PC-3 (cell line): ENCODE measurements at regions not wholly inside any gene's neighbourhood (a gene's known extent, or its start where the extent isn't known, plus 50 kb on each side); places are given as distances from the start of the nearest gene placed in this dataset.

Source experiments
- ATAC-seq: fragments of 200-7000 bp; cut with Tn5 transposase; 2 replicates; pipeline ENCODE4 v1.9.1; 2020; ENCODE audit warnings: mild to moderate bottlenecking, moderate library complexity
- BruUV-seq: library from RNA; stranded (reverse); fragments of 400-500 nt; replicated peaks from 2 replicates; lab custom pipeline; 2021; lab: Mats Ljungman, UMichigan
- CTCF ChIA-PET: fragments of 300-600 bp; sonication (Branson Sonifier 250); formaldehyde crosslinking; loops from one replicate; lab custom pipeline; 2022; ENCODE audit warnings: antibody characterized with exemption; lab: Charles Lee
- POLR2A ChIA-PET: fragments of 300-600 bp; sonication (Branson Sonifier 250); formaldehyde crosslinking; loops from one replicate; lab custom pipeline; 2022; ENCODE audit warnings: antibody characterized with exemption; ENCODE audit not compliant: unreplicated experiment; lab: Charles Lee
- DNase-seq: peaks from one replicate; pipeline ENCODE4 v3.0.0-alpha.2; 2015
- H2AFZ ChIP-seq: fragments of 300-600 bp; sonication (generic); 2 replicates; pipeline ENCODE4 v1.6.0; 2016; ENCODE audit warnings: antibody characterized with exemption, low read length
- H3F3A ChIP-seq: fragments of 300-600 bp; sonication (generic); one replicate; pipeline ENCODE4 v1.6.0; 2017; ENCODE audit warnings: antibody characterized with exemption, low read length, control low read depth, mild to moderate bottlenecking; ENCODE audit not compliant: unreplicated experiment
- H3K27ac ChIP-seq: fragments of 300-600 bp; sonication (generic); 2 replicates; pipeline ENCODE4 v1.5.1; 2016; ENCODE audit warnings: mild to moderate bottlenecking, low read length
- H3K27me3 ChIP-seq: fragments of 300-600 bp; sonication (generic); 2 replicates; pipeline ENCODE4 v1.6.1; 2016; ENCODE audit warnings: low read length, mixed read lengths
- H3K36me3 ChIP-seq: fragments of 300-600 bp; sonication (generic); 2 replicates; pipeline ENCODE4 v1.6.1; 2016; ENCODE audit warnings: low read depth, mixed run types, low read length, mixed read lengths
- H3K4me1 ChIP-seq: fragments of 300-600 bp; sonication (generic); 2 replicates; pipeline ENCODE4 v1.5.1; 2016; ENCODE audit warnings: low read length; ENCODE audit not compliant: insufficient read depth
- H3K4me2 ChIP-seq: fragments of 300-600 bp; sonication (generic); 2 replicates; pipeline ENCODE4 v1.6.0; 2016; ENCODE audit warnings: low read length
- H3K4me3 ChIP-seq: fragments of 300-600 bp; sonication (generic); 2 replicates; pipeline ENCODE4 v1.5.1; 2016; ENCODE audit warnings: mild to moderate bottlenecking, low read length, mixed read lengths
- H3K79me2 ChIP-seq: fragments of 300-600 bp; sonication (generic); 2 replicates; pipeline ENCODE4 v1.6.1; 2017; ENCODE audit warnings: low read length, mixed read lengths
- H3K9ac ChIP-seq: fragments of 300-600 bp; sonication (generic); 2 replicates; pipeline ENCODE4 v1.6.0; 2016; ENCODE audit warnings: mild to moderate bottlenecking, low read length
- H3K9me2 ChIP-seq: fragments of 300-600 bp; sonication (generic); replicated peaks from 2 replicates; pipeline ENCODE4 v1.6.1; 2016; ENCODE audit warnings: mixed run types, low read length, mixed read lengths
- H3K9me3 ChIP-seq: fragments of 300-600 bp; sonication (generic); 2 replicates; pipeline ENCODE4 v1.6.1; 2016; ENCODE audit warnings: low read length, mixed read lengths
- H4K20me1 ChIP-seq: fragments of 300-600 bp; sonication (generic); 2 replicates; pipeline ENCODE4 v1.6.1; 2016; ENCODE audit warnings: low read length, mixed read lengths
- CTCF ChIP-seq: fragments of 300-600 bp; sonication (generic); conservative IDR thresholded peaks from 2 replicates; pipeline ENCODE4 v1.5.1; 2017; ENCODE audit warnings: antibody characterized with exemption, low read depth, mild to moderate bottlenecking, low read length
- EZH2 ChIP-seq: fragments of 300-600 bp; sonication (generic); IDR thresholded peaks from one replicate; pipeline ENCODE4 v1.6.1; 2017; ENCODE audit warnings: antibody characterized with exemption, mild to moderate bottlenecking, low read length; ENCODE audit not compliant: unreplicated experiment
- EZH2phosphoT487 ChIP-seq: fragments of 300-600 bp; sonication (generic); IDR thresholded peaks from 2 replicates; pipeline ENCODE4 v1.6.1; 2018; ENCODE audit warnings: mild to moderate bottlenecking, antibody characterized with exemption, low read length, borderline replicate concordance
- intact Hi-C: fragments of 100-400 bp; cut with micrococcal nuclease; formaldehyde crosslinking; loops from 2 replicates; pipeline ENCODE4 v1.9.0; 2023

DNA sequence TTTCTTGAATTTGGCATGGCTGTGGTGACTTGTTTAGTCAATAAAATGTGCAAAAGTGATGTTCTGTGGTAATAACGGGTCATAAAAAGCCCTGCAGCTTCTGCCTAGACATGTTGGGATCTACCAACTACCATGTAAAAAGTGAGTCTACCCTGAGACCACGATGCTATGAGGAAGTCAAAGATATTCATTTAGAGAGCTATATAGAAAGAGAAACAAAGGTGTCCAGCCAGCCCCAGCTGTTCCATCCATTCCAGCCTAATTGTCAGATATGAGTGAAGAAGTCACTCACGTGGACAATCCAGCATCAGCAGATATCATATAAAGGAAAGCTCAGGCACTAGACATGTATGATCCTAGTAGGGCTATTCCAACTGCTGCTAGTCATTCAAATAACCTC lies 117.2 kb upstream of the SSTR1 start:
- Histone ChIP-seq H3K9me3 (peaks cover 10% of the 10 kb centered on the region; the same call in 1 of the 2 replicates), H3K4me2 (no peak overlapping the region), H4K20me1 (no peaks in the 10 kb centered on the region), H3K79me2 (no peaks in the 10 kb centered on the region), H3K27ac (no peak overlapping the region), H3K36me3 (no peaks in the 10 kb centered on the region), H2AFZ (no peak overlapping the region), H3K4me1 (no peaks in the 10 kb centered on the region), H3K9ac (no peak overlapping the region), H3F3A (no peaks in the 10 kb centered on the region), H3K9me2 (no peaks in the 10 kb centered on the region), H3K27me3 (no peaks in the 10 kb centered on the region), H3K4me3 (no peak overlapping the region)
- BruUV-seq: no TSS peak
- intact Hi-C loops: no loop called here
- TF ChIP-seq EZH2phosphoT487 (no peak), EZH2 (no peak), CTCF (no peak)
- CTCF ChIA-PET: no interaction called here
- POLR2A ChIA-PET: no interaction called here
- ATAC-seq: no peak
- DNase-seq: no peak

DNA sequence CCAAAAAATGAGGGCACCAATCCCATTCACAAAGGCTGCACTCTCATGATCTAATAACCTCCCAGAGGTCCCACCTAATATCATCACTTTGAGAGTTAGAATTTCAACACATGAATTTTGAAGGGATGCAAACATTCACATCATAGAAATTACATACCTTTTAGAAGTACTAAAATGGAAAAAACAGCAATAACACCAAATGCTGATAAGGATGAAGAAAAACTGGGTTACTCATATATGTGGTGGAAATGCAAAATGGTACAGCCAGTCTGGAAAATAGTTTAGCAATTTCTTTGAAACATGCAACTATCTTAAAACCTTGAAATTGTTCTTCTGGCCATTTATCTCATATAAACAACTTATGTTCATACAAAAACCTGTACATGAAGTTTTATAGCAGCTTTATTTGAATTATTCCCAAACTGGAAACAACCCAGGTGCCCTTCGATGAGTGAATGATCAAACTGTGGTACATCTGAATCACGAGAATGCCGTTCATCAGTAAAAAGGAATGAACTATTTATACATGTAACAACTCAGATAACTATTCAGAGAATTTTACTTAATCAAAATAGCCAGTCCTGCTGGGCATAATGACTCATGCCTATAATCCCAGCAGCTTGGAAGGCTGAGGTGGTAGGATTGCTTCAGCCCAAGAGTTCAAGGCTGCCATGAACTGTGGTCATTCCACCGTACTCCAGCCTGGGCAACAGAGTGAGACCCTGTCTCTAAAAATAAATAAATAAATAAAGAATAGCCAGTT lies 109.4 kb upstream of the SSTR1 start:
- TF ChIP-seq EZH2phosphoT487 (no peak), CTCF (no peak), EZH2 (no peak)
- Histone ChIP-seq H3K9me2 (no peaks in the 10 kb centered on the region), H3K27me3 (no peaks in the 10 kb centered on the region), H2AFZ (no peak overlapping the region), H3F3A (no peaks in the 10 kb centered on the region), H3K9ac (no peak overlapping the region), H3K4me2 (no peak overlapping the region), H3K27ac (no peak overlapping the region), H3K4me3 (no peak overlapping the region), H3K9me3 (peaks cover 6% of the 10 kb centered on the region; the same call in 1 of the 2 replicates), H3K79me2 (no peaks in the 10 kb centered on the region), H3K4me1 (no peaks in the 10 kb centered on the region), H3K36me3 (no peaks in the 10 kb centered on the region), H4K20me1 (no peaks in the 10 kb centered on the region)
- CTCF ChIA-PET: interaction anchor here (0.6 kb wide), 1 partner anchor 96 kb away, joined by 4 read pairs; no protein-coding TSS in a partner anchor
- no TSS peak for BruUV-seq
- ATAC-seq (no peak), DNase-seq (peak; percentile 64)
- POLR2A ChIA-PET: no interaction called here
- intact Hi-C loops: no loop called here

- intact Hi-C loops: no loop called here
- H3K27ac ChIP-seq: no peak overlapping the region
- DNase-seq (no peak), ATAC-seq (no peak)
- no peaks in the 10 kb centered on the region for H3F3A ChIP-seq
- no peaks in the 10 kb centered on the region for H4K20me1 ChIP-seq
- no peaks in the 10 kb centered on the region for H3K79me2 ChIP-seq
- H3K4me1 ChIP-seq: peaks cover 23% of the 10 kb centered on the region
- no peak overlapping the region for H3K9ac ChIP-seq
- no peak overlapping the region for H2AFZ ChIP-seq
- H3K9me2 ChIP-seq: no peaks in the 10 kb centered on the region
- no TSS peak for BruUV-seq
- no peak for TF ChIP-seq EZH2
- no peak for TF ChIP-seq CTCF
- TF ChIP-seq EZH2phosphoT487: no peak
- CTCF ChIA-PET: no interaction called here
- H3K4me2 ChIP-seq: no peak overlapping the region
- no peaks in the 10 kb centered on the region for H3K27me3 ChIP-seq
- POLR2A ChIA-PET: no interaction called here
- no peaks in the 10 kb centered on the region for H3K36me3 ChIP-seq
- no peaks in the 10 kb centered on the region for H3K9me3 ChIP-seq
- H3K4me3 ChIP-seq: no peak overlapping the region
These were observed 106.0 kb upstream of the SSTR1 start for GRCh38 chr14:38101679-38102078.
